ENCODE measurements at regions not wholly inside any gene's neighbourhood (a gene's known extent, or its start where the extent isn't known, plus 50 kb on each side); places are given as distances from the start of the nearest gene placed in this dataset.

DNA sequence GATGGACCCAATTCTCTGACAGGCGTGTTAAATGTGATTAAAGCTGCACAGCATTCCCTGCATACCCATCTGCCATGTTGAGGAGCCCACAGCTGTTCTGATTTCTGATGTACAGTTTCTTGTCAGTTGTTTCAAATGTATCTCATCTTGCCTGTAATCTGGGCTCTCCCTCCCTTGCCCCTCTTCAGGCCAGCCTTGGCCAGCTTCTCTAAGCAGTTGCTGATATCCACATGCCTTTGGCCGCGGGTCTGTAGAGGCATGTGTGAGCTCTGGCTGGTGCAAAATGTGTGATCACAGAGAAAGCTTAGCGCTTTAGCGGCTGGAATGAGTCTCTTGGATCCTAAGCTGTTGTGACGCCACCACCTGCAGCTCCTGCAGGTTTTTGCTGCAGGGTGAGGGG is 332.0 kb downstream of the MLLT3 start:
- TF ChIP-seq, protein P1, sequence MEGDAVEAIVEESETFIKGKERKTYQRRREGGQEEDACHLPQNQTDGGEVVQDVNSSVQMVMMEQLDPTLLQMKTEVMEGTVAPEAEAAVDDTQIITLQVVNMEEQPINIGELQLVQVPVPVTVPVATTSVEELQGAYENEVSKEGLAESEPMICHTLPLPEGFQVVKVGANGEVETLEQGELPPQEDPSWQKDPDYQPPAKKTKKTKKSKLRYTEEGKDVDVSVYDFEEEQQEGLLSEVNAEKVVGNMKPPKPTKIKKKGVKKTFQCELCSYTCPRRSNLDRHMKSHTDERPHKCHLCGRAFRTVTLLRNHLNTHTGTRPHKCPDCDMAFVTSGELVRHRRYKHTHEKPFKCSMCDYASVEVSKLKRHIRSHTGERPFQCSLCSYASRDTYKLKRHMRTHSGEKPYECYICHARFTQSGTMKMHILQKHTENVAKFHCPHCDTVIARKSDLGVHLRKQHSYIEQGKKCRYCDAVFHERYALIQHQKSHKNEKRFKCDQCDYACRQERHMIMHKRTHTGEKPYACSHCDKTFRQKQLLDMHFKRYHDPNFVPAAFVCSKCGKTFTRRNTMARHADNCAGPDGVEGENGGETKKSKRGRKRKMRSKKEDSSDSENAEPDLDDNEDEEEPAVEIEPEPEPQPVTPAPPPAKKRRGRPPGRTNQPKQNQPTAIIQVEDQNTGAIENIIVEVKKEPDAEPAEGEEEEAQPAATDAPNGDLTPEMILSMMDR (IDR thresholded peaks at IDR 0.05 in 2 of 3, conservative IDR thresholded peaks at IDR 0.05 in 1 of 3; ENCODE audit: insufficient read depth in 2 of 3, low read depth in 1 of 3, low read length in 3 of 3): no peak
- TF ChIP-seq FOXJ3 (CRISPR knock-in tag; IDR thresholded peaks at IDR 0.05): no peak
- TF ChIP-seq KLF13 (tag; IDR thresholded peaks at IDR 0.05; ENCODE audit: borderline replicate concordance, low read depth): no peak
- TF ChIP-seq, protein P2, sequence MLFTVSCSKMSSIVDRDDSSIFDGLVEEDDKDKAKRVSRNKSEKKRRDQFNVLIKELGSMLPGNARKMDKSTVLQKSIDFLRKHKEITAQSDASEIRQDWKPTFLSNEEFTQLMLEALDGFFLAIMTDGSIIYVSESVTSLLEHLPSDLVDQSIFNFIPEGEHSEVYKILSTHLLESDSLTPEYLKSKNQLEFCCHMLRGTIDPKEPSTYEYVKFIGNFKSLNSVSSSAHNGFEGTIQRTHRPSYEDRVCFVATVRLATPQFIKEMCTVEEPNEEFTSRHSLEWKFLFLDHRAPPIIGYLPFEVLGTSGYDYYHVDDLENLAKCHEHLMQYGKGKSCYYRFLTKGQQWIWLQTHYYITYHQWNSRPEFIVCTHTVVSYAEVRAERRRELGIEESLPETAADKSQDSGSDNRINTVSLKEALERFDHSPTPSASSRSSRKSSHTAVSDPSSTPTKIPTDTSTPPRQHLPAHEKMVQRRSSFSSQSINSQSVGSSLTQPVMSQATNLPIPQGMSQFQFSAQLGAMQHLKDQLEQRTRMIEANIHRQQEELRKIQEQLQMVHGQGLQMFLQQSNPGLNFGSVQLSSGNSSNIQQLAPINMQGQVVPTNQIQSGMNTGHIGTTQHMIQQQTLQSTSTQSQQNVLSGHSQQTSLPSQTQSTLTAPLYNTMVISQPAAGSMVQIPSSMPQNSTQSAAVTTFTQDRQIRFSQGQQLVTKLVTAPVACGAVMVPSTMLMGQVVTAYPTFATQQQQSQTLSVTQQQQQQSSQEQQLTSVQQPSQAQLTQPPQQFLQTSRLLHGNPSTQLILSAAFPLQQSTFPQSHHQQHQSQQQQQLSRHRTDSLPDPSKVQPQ (CRISPR knock-in tag; IDR thresholded peaks at IDR 0.05; ENCODE audit: borderline replicate concordance): no peak
- TF ChIP-seq CBX5 (IDR thresholded peaks at IDR 0.05; ENCODE audit: borderline replicate concordance, low read depth): no peak
- TF ChIP-seq ZNF124 (CRISPR knock-in tag; IDR thresholded peaks at IDR 0.05): no peak
